GM18498 (cell line): ENCODE measurements at regions not wholly inside any gene's neighbourhood (a gene's known extent, or its start where the extent isn't known, plus 50 kb on each side); places are given as distances from the start of the nearest gene placed in this dataset.

Experiments
- ATAC-seq: cut with Tn5 transposase; IDR thresholded peaks from one replicate; pipeline ENCODE4 v1.9.1; 2021; ENCODE audit warnings: mild to moderate bottlenecking, moderate library complexity; ENCODE audit not compliant: unreplicated experiment

- no peak for ATAC-seq
These were observed 88.9 kb upstream of the ARHGAP29 start for GRCh38 chr1:94326329-94326728.

- ATAC-seq = no peak
These were observed 88.3 kb upstream of the ARHGAP29 start for GRCh38 chr1:94325377-94326302.

DNA sequence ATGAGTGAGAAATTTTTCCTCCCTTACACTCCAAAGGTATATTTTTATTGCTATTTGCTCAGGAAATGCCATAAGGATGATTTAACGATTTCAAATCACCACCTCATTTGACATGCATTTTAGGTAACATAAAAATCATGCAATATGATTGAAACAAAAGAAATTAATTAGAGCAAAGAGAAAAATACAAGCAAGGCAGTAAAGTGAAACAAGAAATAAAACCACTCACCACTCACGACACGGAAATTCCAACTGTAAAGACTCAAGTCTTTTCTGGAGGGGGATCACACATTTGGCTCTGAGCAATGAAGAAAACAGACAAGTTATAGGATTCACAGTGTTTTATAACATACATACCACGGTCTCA lies 86.8 kb upstream of the ARHGAP29 start:
- no peak for ATAC-seq

DNA sequence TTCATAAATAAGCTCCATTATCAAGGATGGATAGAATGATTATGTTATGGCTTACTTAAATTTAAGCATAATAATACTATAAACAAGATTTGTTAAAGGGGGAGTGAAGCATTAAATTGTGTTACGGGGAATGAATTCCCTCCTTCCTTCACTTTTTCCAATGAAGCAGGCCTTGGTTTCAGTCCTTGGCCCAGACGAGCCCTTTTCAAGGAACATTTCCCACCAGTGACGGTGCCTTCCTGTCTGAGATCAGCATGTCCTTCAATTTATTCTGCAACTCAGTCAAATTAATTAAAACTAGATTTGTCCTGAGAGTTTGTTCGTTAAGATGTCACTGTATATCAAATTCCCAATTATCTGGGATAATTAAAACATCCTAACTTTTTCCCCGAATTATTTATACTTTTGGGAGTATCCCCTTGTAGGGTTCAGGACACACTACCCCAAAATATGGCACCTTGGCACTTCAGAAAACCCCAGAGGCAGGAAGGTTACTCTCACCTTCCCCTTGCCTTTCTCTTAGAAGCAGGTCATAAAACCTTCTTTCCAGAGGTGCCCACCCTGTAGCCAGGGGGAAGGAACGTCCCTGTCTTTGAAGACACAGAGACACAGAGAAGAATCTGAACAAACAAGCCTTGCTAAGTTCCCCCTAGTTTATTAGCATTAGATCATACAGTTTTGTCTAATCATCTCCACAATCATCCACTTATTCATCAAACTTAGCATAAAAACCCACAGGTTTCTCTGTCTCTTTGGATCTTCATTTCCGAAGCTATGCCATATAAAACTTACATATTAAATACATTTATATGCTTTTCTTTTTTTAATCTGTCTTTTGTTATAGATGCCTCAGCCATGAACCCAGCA lies 86.2 kb upstream of the ARHGAP29 start:
- ATAC-seq = no peak

GRCh38 chr1:94322696-94323095 lies 85.3 kb upstream of the ARHGAP29 start:
- no peak for ATAC-seq

DNA sequence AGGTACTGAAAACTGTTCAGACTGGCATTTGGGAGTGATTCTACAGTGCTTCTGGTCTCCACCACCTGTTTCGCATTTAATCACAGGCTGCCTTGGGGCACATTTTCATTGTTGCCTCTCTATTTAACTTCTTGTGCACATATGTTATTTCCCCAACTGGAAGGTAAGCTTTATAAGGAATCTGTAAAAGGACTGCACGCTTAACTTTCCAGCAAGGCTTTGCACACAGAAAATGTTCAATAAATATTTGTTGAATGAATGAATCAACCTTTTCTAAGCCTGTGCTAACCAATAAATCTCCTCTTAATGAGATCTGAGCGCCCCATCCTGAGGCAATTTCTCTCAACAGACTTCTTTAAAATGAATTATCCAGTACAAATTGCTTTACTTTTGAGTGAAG lies 84.3 kb upstream of the ARHGAP29 start:
- ATAC-seq = no peak

DNA sequence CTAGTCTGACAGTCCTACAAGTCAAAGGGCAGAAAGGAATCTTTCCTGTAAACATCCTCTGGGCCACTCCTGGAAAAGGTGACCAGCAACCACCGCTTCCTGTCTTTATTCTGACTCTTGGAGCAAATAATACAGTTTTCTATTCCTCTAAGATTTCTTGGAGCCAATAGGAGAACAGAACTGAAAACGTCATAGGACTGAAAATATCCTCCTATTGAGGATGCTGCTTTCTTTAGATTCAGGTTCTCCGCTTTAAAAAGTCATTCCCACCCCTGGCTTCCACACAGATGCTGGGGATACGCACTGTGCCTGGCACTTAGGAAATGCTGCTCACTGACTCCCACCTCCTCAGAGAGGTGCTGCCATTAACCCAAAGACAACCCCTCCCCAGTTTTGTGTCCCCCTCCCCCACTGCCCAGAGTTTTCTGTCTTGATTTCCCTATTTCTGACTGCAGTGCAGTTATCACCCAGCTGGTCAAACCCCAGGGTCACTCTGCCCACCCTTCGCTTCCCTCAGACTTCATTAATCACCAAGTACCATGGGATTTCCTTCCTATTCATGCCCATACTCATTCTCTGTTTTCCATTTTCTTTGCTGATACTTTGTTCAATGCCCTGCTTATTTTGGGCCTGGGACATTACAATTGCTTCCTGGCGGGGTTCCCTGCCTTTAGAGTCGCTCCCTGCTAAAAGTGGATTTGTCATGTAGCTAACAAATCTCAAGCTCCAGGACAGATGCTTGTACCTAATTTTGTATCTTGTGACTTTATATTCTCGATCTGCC lies 82.1 kb upstream of the ARHGAP29 start:
- no peak for ATAC-seq

DNA sequence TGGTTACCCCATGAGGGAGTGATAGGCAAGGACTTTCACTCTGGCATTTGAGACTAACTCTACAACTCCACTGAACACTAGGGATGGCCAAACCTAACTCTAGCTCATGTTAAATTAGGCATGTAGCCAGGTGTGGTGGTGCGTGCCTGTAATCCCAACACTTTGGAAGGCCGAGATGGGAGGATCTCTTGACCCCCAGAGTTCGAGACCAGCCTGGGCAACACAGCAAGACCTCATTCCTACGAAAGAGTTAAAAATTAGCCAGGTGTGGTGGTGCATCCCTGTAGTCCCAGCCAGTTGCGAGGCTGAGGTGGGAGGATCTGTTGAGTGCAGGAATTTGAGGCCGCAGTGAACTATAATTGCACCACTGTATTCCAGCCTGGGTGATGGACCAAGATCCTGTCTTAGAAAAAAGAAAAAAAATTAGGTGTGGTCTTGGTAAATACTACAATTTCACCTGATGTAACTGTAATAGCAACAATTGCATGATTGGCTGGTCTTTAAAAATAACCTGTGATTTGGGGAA lies 81.2 kb upstream of the ARHGAP29 start:
- ATAC-seq = no peak

DNA sequence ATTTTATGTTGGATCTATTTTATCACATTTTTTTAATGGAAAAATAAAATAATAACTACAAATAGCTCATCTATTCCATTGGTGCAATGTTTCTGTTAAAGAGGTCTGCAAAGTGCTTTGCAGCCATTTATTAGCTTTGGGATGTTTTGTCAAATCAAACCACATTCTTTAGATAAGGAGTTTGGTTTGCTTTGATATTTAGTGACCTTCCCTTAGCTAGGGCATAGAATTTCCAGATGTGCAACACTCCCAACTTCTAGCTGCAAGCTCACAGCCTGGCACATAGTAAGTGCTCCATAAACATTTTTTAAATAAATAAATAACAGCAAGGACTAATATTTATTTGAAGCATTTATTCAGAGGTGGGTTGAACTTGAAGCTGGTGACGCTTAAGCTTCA lies 80.4 kb upstream of the ARHGAP29 start:
- no peak for ATAC-seq

DNA sequence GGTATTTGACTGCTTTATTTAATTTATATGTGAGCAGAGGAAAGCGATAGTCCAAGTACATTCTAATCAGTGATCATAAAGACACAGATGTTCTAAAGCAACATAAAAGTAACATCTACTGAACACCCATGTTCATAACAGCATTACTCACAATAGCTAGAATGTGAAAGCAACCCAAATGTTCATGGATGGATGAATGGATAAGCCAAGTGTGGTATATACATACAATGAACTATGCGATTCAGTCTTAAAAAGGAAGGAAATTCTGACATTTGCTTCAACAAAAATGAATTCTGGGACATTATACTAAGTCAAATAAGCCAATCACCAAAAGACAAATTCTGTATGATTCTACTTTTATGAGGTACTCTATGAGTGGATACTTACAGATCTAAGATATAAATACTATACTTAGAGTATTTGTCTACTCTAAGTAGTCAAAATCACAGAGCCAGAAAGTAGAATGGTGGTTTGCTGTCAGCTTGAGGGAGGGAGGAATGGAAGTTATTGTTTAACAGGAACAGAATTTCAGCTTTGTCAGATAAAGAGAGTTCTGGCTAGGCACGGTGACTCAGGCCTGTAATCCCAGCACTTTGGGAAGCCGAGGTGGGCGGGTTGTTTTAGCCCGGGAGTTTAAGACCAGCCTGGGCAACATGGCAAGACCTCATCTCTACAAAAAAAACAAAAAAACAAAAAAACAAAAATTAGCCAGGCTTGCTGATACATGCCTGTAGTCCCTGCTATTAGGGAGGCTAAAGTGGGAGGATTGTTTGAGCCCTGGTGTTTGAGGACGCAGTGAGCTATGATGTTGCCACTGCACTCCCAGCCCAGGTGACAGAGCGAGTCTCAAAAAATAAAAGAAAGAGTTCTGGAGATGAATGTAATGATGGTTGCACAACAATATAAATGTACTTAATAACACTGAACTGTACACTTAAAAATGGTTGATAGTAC lies 79.7 kb upstream of the ARHGAP29 start:
- ATAC-seq = no peak

DNA sequence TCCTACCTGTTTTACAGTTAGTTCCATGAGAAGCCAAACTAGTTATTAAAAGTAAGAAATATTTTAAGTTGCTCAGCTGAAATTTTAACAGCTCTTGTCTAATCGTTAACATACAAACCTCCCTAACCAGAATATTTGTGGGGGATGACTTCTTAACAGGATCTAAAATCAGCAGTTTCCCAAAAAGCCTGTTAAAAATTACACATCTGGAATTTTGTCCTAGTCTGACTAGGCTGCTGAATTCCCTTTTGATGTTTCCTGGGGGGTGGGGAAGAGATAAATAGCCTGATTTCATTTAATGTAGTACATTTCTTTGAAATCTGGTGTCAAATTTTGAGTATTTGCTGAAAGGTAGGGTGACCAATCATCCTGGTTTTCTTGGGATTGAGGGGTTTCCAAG lies 78.8 kb upstream of the ARHGAP29 start:
- ATAC-seq = no peak

GRCh38 chr1:94315552-94316116 lies 78.2 kb upstream of the ARHGAP29 start:
- no peak for ATAC-seq

GRCh38 chr1:94314222-94314858 lies 77.0 kb upstream of the ARHGAP29 start:
- no peak for ATAC-seq

GRCh38 chr1:94310570-94311270 lies 73.3 kb upstream of the ARHGAP29 start:
- ATAC-seq = no peak

- no peak for ATAC-seq
These were observed 72.6 kb upstream of the ARHGAP29 start for GRCh38 chr1:94309829-94310569.

DNA sequence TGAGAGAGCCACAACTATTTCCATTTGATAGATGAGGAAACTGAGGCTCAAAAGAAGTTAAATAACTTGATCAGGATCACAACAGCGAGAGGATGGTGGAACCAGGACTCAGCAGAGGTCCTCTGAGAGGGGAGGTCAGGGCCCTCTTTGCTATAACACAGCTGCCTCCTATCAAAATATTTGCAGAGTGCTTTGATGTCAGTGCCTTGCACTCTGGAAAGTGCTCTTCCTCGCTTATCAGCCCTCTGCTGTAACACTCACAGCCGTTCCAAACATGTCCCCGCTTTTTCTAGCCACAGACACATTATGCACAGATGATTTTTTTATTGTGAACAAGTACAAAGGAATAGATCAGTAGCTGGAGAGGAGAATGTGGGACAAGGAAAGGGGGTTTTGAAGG lies 71.8 kb upstream of the ARHGAP29 start:
- no peak for ATAC-seq

- ATAC-seq = no peak
These were observed 69.1 kb upstream of the ARHGAP29 start for GRCh38 chr1:94306521-94306920.

DNA sequence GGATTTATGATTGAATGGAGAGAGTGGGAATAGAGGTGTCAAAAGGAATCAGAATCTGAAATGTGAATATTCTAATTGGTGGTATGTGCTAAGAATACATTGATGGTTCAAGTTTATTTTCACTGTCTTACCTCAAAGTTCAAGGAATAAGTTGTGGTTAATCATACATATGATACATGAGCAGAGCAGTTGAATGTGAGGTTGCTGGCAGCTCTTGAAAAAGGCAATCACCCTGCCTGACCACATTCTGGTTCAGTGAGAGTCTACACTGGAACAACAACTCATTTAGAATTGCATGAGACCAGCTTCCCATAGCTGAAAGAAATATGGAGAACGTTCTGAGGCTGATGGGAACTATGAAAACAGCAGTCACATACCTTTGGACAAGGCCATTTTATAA lies 68.3 kb upstream of the ARHGAP29 start:
- no peak for ATAC-seq
